ENCODE measurements at regions not wholly inside any gene's neighbourhood (a gene's known extent, or its start where the extent isn't known, plus 50 kb on each side); places are given as distances from the start of the nearest gene placed in this dataset.

- DNase-seq (ENCODE audit: low spot score) = no peak
Measured at GRCh38 chr2:20110876-20111275, 59.4 kb upstream of the LAPTM4A start.

GRCh38 chr2:20110383-20110782 is 59.0 kb upstream of the LAPTM4A start:
- no peak for DNase-seq (ENCODE audit: low spot score)

- DNase-seq (ENCODE audit: low spot score) = no peak
Measured at GRCh38 chr2:20108655-20109396, 57.4 kb upstream of the LAPTM4A start.

GRCh38 chr2:20107776-20108175 is 56.3 kb upstream of the LAPTM4A start:
- no peak for DNase-seq (ENCODE audit: low spot score)

- DNase-seq (ENCODE audit: low spot score) = no peak
Measured at GRCh38 chr2:20107352-20107751, 55.9 kb upstream of the LAPTM4A start.

- no peak for DNase-seq (ENCODE audit: low spot score)
Measured at GRCh38 chr2:20106746-20107145, 55.3 kb upstream of the LAPTM4A start.

- DNase-seq (ENCODE audit: low spot score) = no peak
Measured at GRCh38 chr2:20104900-20105545, 53.6 kb upstream of the LAPTM4A start.

- DNase-seq (ENCODE audit: low spot score) = no peak
Measured at GRCh38 chr2:20103530-20103929, 52.1 kb upstream of the LAPTM4A start.

Measured in germinal center (tissue), 1 donor.